GM12878 (cell line): ENCODE measurements at regions not wholly inside any gene's neighbourhood (a gene's known extent, or its start where the extent isn't known, plus 50 kb on each side); places are given as distances from the start of the nearest gene placed in this dataset.

ENCODE experiments used
- ATAC-seq: fragments of 200-7000 bp; cut with Tn5 transposase; 3 replicates; pipeline ENCODE4 v1.9.1; 2020; ENCODE audit warnings: mild to moderate bottlenecking, moderate library complexity
- BruUV-seq: library from RNA; stranded (reverse); fragments of 400-500 nt; replicated peaks from 2 replicates; lab custom pipeline; 2021; lab: Mats Ljungman, UMichigan
- CTCF ChIA-PET: fragments of 300-600 bp; sonication (Branson Sonifier 250); formaldehyde crosslinking; extraction: SDS; loops from one replicate; lab custom pipeline; 2021; ENCODE audit warnings: inconsistent platforms; lab: Yijun Ruan, JAX
- POLR2A ChIA-PET: fragments of 350-600 bp; formaldehyde crosslinking; extraction: SDS; loops from one replicate; lab custom pipeline; 2021; ENCODE audit warnings: inconsistent platforms; lab: Charles Lee
- RAD21 ChIA-PET: fragments of 300-600 bp; sonication (Branson Sonifier 250); formaldehyde crosslinking; loops from one replicate; lab custom pipeline; 2023; ENCODE audit warnings: antibody characterized with exemption; ENCODE audit not compliant: unreplicated experiment; lab: Charles Lee
- SMC1A ChIA-PET: fragments of 300-600 bp; sonication (Branson Sonifier 250); formaldehyde crosslinking; loops from one replicate; lab custom pipeline; 2023; ENCODE audit not compliant: unreplicated experiment, uncharacterized antibody; lab: Charles Lee
- DNase-seq: peaks from one replicate; pipeline ENCODE4 v3.0.0-alpha.2; 2011; ENCODE audit warnings: low read depth, low spot score
- FAIRE-seq: peaks from 3 replicates; lab custom pipeline; 2011; peaks lifted over from hg19 to GRCh38; lab: Jason Lieb, UNC
- H2AFZ ChIP-seq: 2 replicates; pipeline ENCODE4 v1.6.0; 2011; ENCODE audit warnings: low read depth, low read length, control low read depth; ENCODE audit not compliant: control insufficient read depth
- H3K27ac ChIP-seq: 2 replicates; pipeline ENCODE4 v1.5.1; 2011; ENCODE audit warnings: control low read depth; ENCODE audit not compliant: control insufficient read depth, insufficient read depth
- H3K27me3 ChIP-seq, 2 experiments: replicated peaks in 1 of 2; 2 replicates each; pipeline versions ENCODE4 v1.6.0 to v1.6.1; 2011; ENCODE audit warnings: low read length in 1 of 2; ENCODE audit not compliant: control insufficient read depth in 2 of 2, insufficient read depth in 2 of 2
- H3K36me3 ChIP-seq, 2 experiments: 2 replicates each; pipeline ENCODE4 v1.5.1; 2011; ENCODE audit warnings: low read length in 1 of 2; ENCODE audit not compliant: control insufficient read depth in 2 of 2, insufficient read depth in 2 of 2
- H3K4me1 ChIP-seq: 2 replicates; pipeline ENCODE4 v1.6.1; 2011; ENCODE audit warnings: mild to moderate bottlenecking, low read length, moderate library complexity, mixed read lengths; ENCODE audit not compliant: control insufficient read depth, insufficient read depth
- H3K4me2 ChIP-seq: 2 replicates; pipeline ENCODE4 v1.6.0; 2011; ENCODE audit warnings: control low read depth; ENCODE audit not compliant: control insufficient read depth, insufficient read depth
- H3K4me3 ChIP-seq: fragments of 200-600 bp; sonication (generic); 2 replicates; pipeline ENCODE4 v1.5.1; 2016
- H3K79me2 ChIP-seq: 2 replicates; pipeline ENCODE4 v1.6.0; 2011; ENCODE audit warnings: low read length; ENCODE audit not compliant: control insufficient read depth, insufficient read depth
- H3K9ac ChIP-seq: 2 replicates; pipeline ENCODE4 v1.8.0; 2011; ENCODE audit warnings: low read length, control low read depth, mixed read lengths; ENCODE audit not compliant: control insufficient read depth, insufficient read depth
- H3K9me3 ChIP-seq: replicated peaks from 3 replicates; pipeline ENCODE4 v1.5.1; 2011; ENCODE audit warnings: mild to moderate bottlenecking, low read length; ENCODE audit not compliant: control insufficient read depth, insufficient read depth
- H4K20me1 ChIP-seq: 2 replicates; pipeline ENCODE4 v1.6.0; 2011; ENCODE audit not compliant: control insufficient read depth, insufficient read depth
- CBFB ChIP-seq: IDR thresholded peaks from 2 replicates; pipeline ENCODE4 v1.6.1; 2016; ENCODE audit warnings: antibody characterized with exemption, low read depth
- GATAD2B ChIP-seq: fragments of 450-650 bp; conservative IDR thresholded peaks from 2 replicates; pipeline ENCODE4 v1.6.1; 2017; ENCODE audit warnings: low read depth, mild to moderate bottlenecking, moderate library complexity
- JUND ChIP-seq: IDR thresholded peaks from 2 replicates; pipeline ENCODE4 v1.6.1; 2012; ENCODE audit warnings: low read depth, mild to moderate bottlenecking, low read length, improper control_type of control experiment, moderate library complexity
- KDM1A ChIP-seq: fragments of 200-600 bp; sonication (generic); IDR thresholded peaks from 2 replicates; pipeline ENCODE4 v1.6.1; 2016; ENCODE audit warnings: borderline replicate concordance
- MAX ChIP-seq: IDR thresholded peaks from 2 replicates; pipeline ENCODE4 v1.6.1; 2012; ENCODE audit warnings: low read depth, low read length, improper control_type of control experiment
- MTA2 ChIP-seq: fragments of 450-650 bp; IDR thresholded peaks from 2 replicates; pipeline ENCODE4 v1.6.1; 2016; ENCODE audit warnings: low read depth, mild to moderate bottlenecking, moderate library complexity
- NFIC ChIP-seq: IDR thresholded peaks from 2 replicates; pipeline ENCODE4 v1.6.1; 2012; ENCODE audit warnings: low read depth, mild to moderate bottlenecking, inconsistent platforms, low read length, moderate library complexity
- NFYA ChIP-seq: IDR thresholded peaks from 2 replicates; pipeline ENCODE4 v1.6.1; 2011; ENCODE audit warnings: low read depth, mild to moderate bottlenecking, low read length, improper control_type of control experiment, borderline replicate concordance
- PAX8 ChIP-seq: fragments of 450-650 bp; IDR thresholded peaks from 2 replicates; pipeline ENCODE4 v1.6.1; 2017; ENCODE audit warnings: mild to moderate bottlenecking, moderate library complexity
- PML ChIP-seq: IDR thresholded peaks from 2 replicates; pipeline ENCODE4 v1.6.1; 2012; ENCODE audit warnings: low read length, inconsistent platforms
- POLR2A ChIP-seq: IDR thresholded peaks from 2 replicates; pipeline ENCODE4 v1.6.1; 2011; ENCODE audit warnings: low read depth, mild to moderate bottlenecking, low read length
- POLR2AphosphoS2 ChIP-seq: IDR thresholded peaks from 2 replicates; pipeline ENCODE4 v1.6.1; 2011; ENCODE audit warnings: low read depth, mild to moderate bottlenecking, low read length, improper control_type of control experiment, moderate library complexity
- POU2F2 ChIP-seq: IDR thresholded peaks from 3 replicates; pipeline ENCODE4 v1.6.1; 2011; ENCODE audit warnings: low read depth, mild to moderate bottlenecking, low read length, borderline replicate concordance
- RAD21 ChIP-seq: IDR thresholded peaks from 2 replicates; pipeline ENCODE4 v1.6.1; 2011; ENCODE audit warnings: mild to moderate bottlenecking, low read depth, low read length, moderate library complexity; ENCODE audit not compliant: insufficient read depth
- RFX5 ChIP-seq: IDR thresholded peaks from 2 replicates; pipeline ENCODE4 v1.6.1; 2011; ENCODE audit warnings: low read depth, low read length, improper control_type of control experiment
- RUNX3 ChIP-seq: IDR thresholded peaks from 2 replicates; pipeline ENCODE4 v1.6.1; 2012; ENCODE audit warnings: low read length, inconsistent platforms
- YY1 ChIP-seq: IDR thresholded peaks from 2 replicates; pipeline ENCODE4 v1.6.1; 2011; ENCODE audit warnings: low read depth, mild to moderate bottlenecking, low read length
- ZNF622 ChIP-seq: fragments of 450-650 bp; IDR thresholded peaks from 2 replicates; pipeline ENCODE4 v1.6.1; 2017; ENCODE audit warnings: mild to moderate bottlenecking, inconsistent platforms
- WGBS: methylation state at CpG from one replicate; pipeline ENCODE4 v1.1.6; 2016; ENCODE audit warnings: low lambda C conversion rate; ENCODE audit not compliant: insufficient replicate concordance, insufficient coverage; ENCODE audit errors: missing lambda C conversion rate; 5-methylcytosine and 5-hydroxymethylcytosine counted together
- in situ Hi-C: fragments of 300-500 bp; cut with MboI; formaldehyde crosslinking; loops from 9 replicates; pipeline ENCODE4 v1.14.3; 2018; ENCODE audit warnings: mixed read lengths
- intact Hi-C: fragments of 100-400 bp; cut with micrococcal nuclease; formaldehyde crosslinking; loops from one replicate; pipeline ENCODE4 v1.14.2; 2022; ENCODE audit not compliant: unreplicated experiment

- RAD21 ChIA-PET, result no interaction called here
- H3K9me3 ChIP-seq, result no peaks in the 10 kb centered on the region
- H3K9ac ChIP-seq, result no peak overlapping the region
- no peaks in the 10 kb centered on the region for H3K4me1 ChIP-seq
- CTCF ChIA-PET, result no interaction called here
- BruUV-seq, result no TSS peak
- H3K27me3 ChIP-seq, result no peaks in the 10 kb centered on the region
- FAIRE-seq (no peak), DNase-seq (no peak), ATAC-seq (peak; percentile 65)
- H3K4me3 ChIP-seq, result no peak overlapping the region
- no peak overlapping the region for H3K4me2 ChIP-seq
- 20% methylated on average over 4 of the region's 4 CpGs for WGBS
- no peaks in the 10 kb centered on the region for H3K79me2 ChIP-seq
- SMC1A ChIA-PET, result interaction anchor here (1.6 kb wide), 1 partner anchor 8 kb away, joined by 4 read pairs; no protein-coding TSS in a partner anchor
- H3K36me3 ChIP-seq, result no peaks in the 10 kb centered on the region
- no peak overlapping the region for H2AFZ ChIP-seq
- no peaks in the 10 kb centered on the region for H4K20me1 ChIP-seq
- TF ChIP-seq RUNX3 (no peak), MTA2 (no peak), JUND (no peak)
- in situ Hi-C loops, result no loop called here
- no peak overlapping the region for H3K27ac ChIP-seq
- POLR2A ChIA-PET, result no interaction called here
- intact Hi-C loops, result no loop called here
Observed at GRCh38 chr6:76516924-76517323, 444.5 kb upstream of the IMPG1 start.

GRCh38 chr6:76510489-76510888, 438.0 kb upstream of the IMPG1 start:
- TF ChIP-seq RAD21, result no peak
- TF ChIP-seq KDM1A, result no peak
- no peak for TF ChIP-seq CBFB
- no peak for TF ChIP-seq PML
- no peak for TF ChIP-seq RFX5
- TF ChIP-seq NFIC, result no peak
- no peak for TF ChIP-seq ZNF622
- TF ChIP-seq GATAD2B, result no peak
- TF ChIP-seq POLR2A, result no peak
- TF ChIP-seq YY1, result no peak
- TF ChIP-seq POLR2AphosphoS2, result no peak
- TF ChIP-seq MAX, result no peak
- TF ChIP-seq PAX8, result no peak
- no peak for TF ChIP-seq NFYA
- TF ChIP-seq POU2F2, result no peak
- Histone ChIP-seq H3K9ac (no peak overlapping the region), H3K27ac (no peak overlapping the region), H3K4me1 (no peaks in the 10 kb centered on the region), H3K79me2 (no peaks in the 10 kb centered on the region), H3K4me3 (no peak overlapping the region), H3K36me3 (no peaks in the 10 kb centered on the region), H4K20me1 (no peaks in the 10 kb centered on the region), H3K9me3 (no peaks in the 10 kb centered on the region), H2AFZ (no peak overlapping the region), H3K27me3 (no peaks in the 10 kb centered on the region), H3K4me2 (no peak overlapping the region)
- DNase-seq, result no peak
- no peak for FAIRE-seq
- POLR2A ChIA-PET, result no interaction called here
- RAD21 ChIA-PET, result interaction anchor here (1.0 kb wide), 1 partner anchor 31 kb away, joined by 3 read pairs; no protein-coding TSS in a partner anchor
- in situ Hi-C loops (no loop called here), intact Hi-C loops (no loop called here)
- ATAC-seq, result no peak
- SMC1A ChIA-PET, result no interaction called here
- CTCF ChIA-PET, result no interaction called here
- BruUV-seq, result no TSS peak
